Vagina (tissue), 2 donors: ENCODE measurements at regions not wholly inside any gene's neighbourhood (a gene's known extent, or its start where the extent isn't known, plus 50 kb on each side); places are given as distances from the start of the nearest gene placed in this dataset.

Source experiments
- POLR2A ChIP-seq, 2 donors: fragments of 450-650 bp; IDR thresholded peaks; one replicate each; pipeline ENCODE4 v1.6.1; 2017; ENCODE audit warnings: antibody characterized with exemption in 2 of 2, mild to moderate bottlenecking in 2 of 2, moderate library complexity in 2 of 2
- POLR2AphosphoS5 ChIP-seq, 2 donors: sonication (generic); formaldehyde crosslinking; IDR thresholded peaks; one replicate each; pipeline ENCODE4 v1.9.0; 2017; ENCODE audit warnings: antibody characterized with exemption in 2 of 2, mild to moderate bottlenecking in 2 of 2, low read depth in 1 of 2; ENCODE audit not compliant: insufficient read depth in 1 of 2
- TF ChIP-seq, protein P1 (sequence below), 3 experiments: fragments of 450-650 bp in 2 of 3; fragments of 200-600 bp in 1 of 3; sonication (generic) in 1 of 3; IDR thresholded peaks; one replicate each; pipeline ENCODE4 v1.5.1; 2017 to 2019; ENCODE audit warnings: antibody characterized with exemption in 3 of 3, mild to moderate bottlenecking in 2 of 3, moderate library complexity in 2 of 3

DNA sequence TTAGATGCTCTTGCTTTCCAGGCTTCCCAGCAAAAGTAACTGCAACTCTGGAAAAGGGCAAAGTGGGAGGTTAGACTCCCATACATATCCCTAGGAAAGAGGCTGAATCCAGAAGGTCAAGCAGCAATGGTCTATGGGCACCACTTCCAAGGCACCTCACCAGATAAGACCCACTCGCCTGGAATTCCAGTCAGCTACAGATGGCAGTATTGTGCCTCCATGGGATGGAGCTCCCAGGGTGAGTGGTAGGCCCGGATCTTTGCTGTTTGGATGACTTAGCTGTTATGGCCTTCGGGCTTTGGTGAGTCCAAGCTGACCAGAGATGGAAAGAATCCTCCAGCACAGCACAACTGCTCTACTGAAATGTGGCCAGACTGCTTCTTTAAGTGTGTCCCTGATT lies 688.0 kb downstream of the PCDH19 start:
- TF ChIP-seq, protein P1, sequence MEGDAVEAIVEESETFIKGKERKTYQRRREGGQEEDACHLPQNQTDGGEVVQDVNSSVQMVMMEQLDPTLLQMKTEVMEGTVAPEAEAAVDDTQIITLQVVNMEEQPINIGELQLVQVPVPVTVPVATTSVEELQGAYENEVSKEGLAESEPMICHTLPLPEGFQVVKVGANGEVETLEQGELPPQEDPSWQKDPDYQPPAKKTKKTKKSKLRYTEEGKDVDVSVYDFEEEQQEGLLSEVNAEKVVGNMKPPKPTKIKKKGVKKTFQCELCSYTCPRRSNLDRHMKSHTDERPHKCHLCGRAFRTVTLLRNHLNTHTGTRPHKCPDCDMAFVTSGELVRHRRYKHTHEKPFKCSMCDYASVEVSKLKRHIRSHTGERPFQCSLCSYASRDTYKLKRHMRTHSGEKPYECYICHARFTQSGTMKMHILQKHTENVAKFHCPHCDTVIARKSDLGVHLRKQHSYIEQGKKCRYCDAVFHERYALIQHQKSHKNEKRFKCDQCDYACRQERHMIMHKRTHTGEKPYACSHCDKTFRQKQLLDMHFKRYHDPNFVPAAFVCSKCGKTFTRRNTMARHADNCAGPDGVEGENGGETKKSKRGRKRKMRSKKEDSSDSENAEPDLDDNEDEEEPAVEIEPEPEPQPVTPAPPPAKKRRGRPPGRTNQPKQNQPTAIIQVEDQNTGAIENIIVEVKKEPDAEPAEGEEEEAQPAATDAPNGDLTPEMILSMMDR (IDR thresholded peaks at IDR 0.05) = no peak
- TF ChIP-seq POLR2A (IDR thresholded peaks at IDR 0.05) (no peak), POLR2AphosphoS5 (IDR thresholded peaks at IDR 0.05; ENCODE audit: insufficient read depth in 1 of 2, low read depth in 1 of 2) (no peak)
